Vagina (tissue), 2 donors: ENCODE measurements at regions not wholly inside any gene's neighbourhood (a gene's known extent, or its start where the extent isn't known, plus 50 kb on each side); places are given as distances from the start of the nearest gene placed in this dataset.
"Not testable (repeated sequence)": the region's sequence is repeated elsewhere in the genome, so short reads cannot be mapped to it uniquely, and the experiment has no call there.

ENCODE experiments used
- CTCF ChIP-seq, 3 experiments: fragments of 450-650 bp in 2 of 3; fragments of 200-600 bp in 1 of 3; sonication (generic) in 1 of 3; IDR thresholded peaks; one replicate each; pipeline ENCODE4 v1.5.1; 2017 to 2019; ENCODE audit warnings: antibody characterized with exemption in 3 of 3, mild to moderate bottlenecking in 2 of 3, moderate library complexity in 2 of 3
- POLR2A ChIP-seq, 2 donors: fragments of 450-650 bp; IDR thresholded peaks; one replicate each; pipeline ENCODE4 v1.6.1; 2017; ENCODE audit warnings: antibody characterized with exemption in 2 of 2, mild to moderate bottlenecking in 2 of 2, moderate library complexity in 2 of 2

DNA sequence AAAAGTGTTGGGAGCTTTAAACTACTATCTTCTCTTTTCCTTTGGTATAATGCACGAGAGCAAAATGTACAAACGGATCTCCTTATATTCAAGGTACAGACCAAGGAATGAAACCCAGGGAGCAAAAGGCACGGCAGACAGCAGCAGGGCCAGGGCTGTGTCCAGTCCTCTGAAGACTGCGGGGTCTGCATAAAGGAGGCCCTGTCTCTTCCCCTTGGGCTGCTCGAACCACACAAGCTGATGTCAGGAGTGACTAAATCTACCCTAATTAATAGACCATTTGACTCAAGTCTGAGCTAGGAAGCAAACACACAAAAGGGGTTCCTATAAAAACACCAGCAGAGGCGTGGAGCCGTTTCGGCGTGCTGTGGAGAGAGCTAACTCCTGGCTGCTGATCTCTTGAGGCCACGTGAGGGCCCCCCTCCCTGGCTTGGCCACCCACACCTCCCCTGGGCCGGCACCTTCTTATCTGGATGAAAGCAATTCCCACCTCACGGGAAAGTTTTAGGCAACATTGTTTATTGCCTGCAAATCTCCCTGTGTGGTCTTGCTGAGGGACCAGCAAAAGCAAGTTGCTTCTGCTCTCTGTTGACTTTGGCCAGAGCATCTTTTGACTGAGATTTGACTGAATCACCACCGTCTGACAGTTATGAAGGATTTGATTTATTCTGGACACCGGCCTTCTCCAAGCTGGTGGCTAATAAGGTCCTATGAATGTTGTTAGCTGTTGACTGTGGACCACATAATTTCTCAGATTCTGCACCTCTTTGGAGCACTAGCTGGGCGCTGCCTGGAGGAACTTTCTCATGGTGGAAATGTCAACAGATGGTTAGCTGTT, 183.5 kb downstream of the LMLN start:
- not testable (repeated sequence) for TF ChIP-seq CTCF, POLR2A (IDR thresholded peaks at IDR 0.05)
